H1 (cell line): ENCODE measurements at regions not wholly inside any gene's neighbourhood (a gene's known extent, or its start where the extent isn't known, plus 50 kb on each side); places are given as distances from the start of the nearest gene placed in this dataset.

Experiments used
- CTCF ChIA-PET: fragments of 300-600 bp; sonication (Branson Sonifier 250); formaldehyde crosslinking; loops from one replicate; lab custom pipeline; 2021; ENCODE audit not compliant: partially characterized antibody; lab: Charles Lee
- POLR2A ChIA-PET: fragments of 300-600 bp; sonication (Branson Sonifier 250); formaldehyde crosslinking; loops from one replicate; lab custom pipeline; 2021; ENCODE audit warnings: inconsistent platforms; ENCODE audit not compliant: partially characterized antibody; lab: Charles Lee
- DNase-seq, 2 experiments: peaks; one replicate each; pipeline versions ENCODE4 v3.0.0 to v3.0.0-alpha.2; 2010 to 2022; ENCODE audit warnings: low spot score in 2 of 2, low read depth in 1 of 2, mixed read lengths in 1 of 2
- FAIRE-seq: peaks from 2 replicates; lab custom pipeline; 2011; peaks lifted over from hg19 to GRCh38; lab: Jason Lieb, UNC
- H2AFZ ChIP-seq: 2 replicates; pipeline ENCODE4 v1.8.1; 2012; ENCODE audit warnings: low read length, inconsistent platforms
- H2AK5ac ChIP-seq: 2 replicates; pipeline ENCODE4 v1.6.1; 2013; ENCODE audit warnings: low read depth, low read length
- H2BK120ac ChIP-seq: replicated peaks from 2 replicates; pipeline ENCODE3; 2013; ENCODE audit warnings: low read depth, low read length, inconsistent platforms
- H2BK12ac ChIP-seq: 2 replicates; pipeline ENCODE4 v1.6.1; 2013; ENCODE audit warnings: low read depth, low read length
- H2BK15ac ChIP-seq: 2 replicates; pipeline ENCODE4 v1.6.1; 2013; ENCODE audit warnings: low read length
- H2BK20ac ChIP-seq: 2 replicates; pipeline ENCODE4 v1.6.1; 2013; ENCODE audit warnings: low read length
- H2BK5ac ChIP-seq: 2 replicates; pipeline ENCODE4 v1.6.1; 2013; ENCODE audit warnings: low read depth, low read length
- H3K14ac ChIP-seq: 2 replicates; pipeline ENCODE4 v1.6.1; 2013; ENCODE audit warnings: inconsistent platforms; ENCODE audit not compliant: insufficient read length
- H3K18ac ChIP-seq: 2 replicates; pipeline ENCODE4 v1.6.1; 2013; ENCODE audit warnings: low read length; ENCODE audit errors: extremely low read depth
- H3K23ac ChIP-seq: 2 replicates; pipeline ENCODE4 v1.6.1; 2013; ENCODE audit warnings: inconsistent platforms; ENCODE audit not compliant: insufficient read length
- H3K23me2 ChIP-seq: 2 replicates; pipeline ENCODE4 v1.6.1; 2013; ENCODE audit warnings: low read depth, low read length
- H3K27ac ChIP-seq: 2 replicates; pipeline ENCODE4 v1.6.1; 2011; ENCODE audit warnings: low read depth, low read length, inconsistent platforms
- H3K27me3 ChIP-seq, 4 experiments: replicated peaks in 1 of 4; 1 replicate in 1 of 4; 2 replicates in 3 of 4; pipeline versions ENCODE4 v1.6.1 to v1.8.1; 2011 to 2013; ENCODE audit warnings: low read length in 3 of 4, mild to moderate bottlenecking in 3 of 4, inconsistent platforms in 2 of 4, mixed read lengths in 2 of 4, moderate library complexity in 1 of 4; ENCODE audit not compliant: control insufficient read depth in 3 of 4, insufficient read depth in 3 of 4; ENCODE audit errors: extremely low read depth in 1 of 4
- H3K36me3 ChIP-seq, 4 experiments: 2 replicates each; pipeline versions ENCODE4 v1.6.1 to v1.8.1; 2011 to 2013; ENCODE audit warnings: mild to moderate bottlenecking in 4 of 4, low read length in 3 of 4, moderate library complexity in 2 of 4, control low read depth in 1 of 4, inconsistent platforms in 1 of 4; ENCODE audit not compliant: insufficient read depth in 4 of 4, control insufficient read depth in 2 of 4
- H3K4ac ChIP-seq: replicated peaks from 2 replicates; pipeline ENCODE3; 2013; ENCODE audit warnings: low read length, low read depth, mixed read lengths, inconsistent platforms; ENCODE audit not compliant: insufficient read length
- H3K4me1 ChIP-seq, 4 experiments: replicated peaks in 1 of 4; 1 replicate in 1 of 4; 2 replicates in 3 of 4; pipeline versions ENCODE4 v1.6.1 to v1.8.1; 2011 to 2013; ENCODE audit warnings: low read length in 3 of 4, inconsistent platforms in 2 of 4, mixed read lengths in 1 of 4; ENCODE audit not compliant: insufficient read depth in 4 of 4, control insufficient read depth in 3 of 4
- H3K4me2 ChIP-seq, 2 experiments: 2 replicates each; pipeline versions ENCODE4 v1.6.1 to v1.8.1; 2011 to 2013; ENCODE audit warnings: low read depth in 2 of 2, low read length in 2 of 2, control low read depth in 1 of 2, inconsistent platforms in 1 of 2, mild to moderate bottlenecking in 1 of 2; ENCODE audit not compliant: insufficient read depth in 1 of 2
- H3K4me3 ChIP-seq, 4 experiments: fragments of 200-600, 300-600 bp in 1 of 4; sonication (generic), shearing (Covaris generic), sonication (Bioruptor Twin) in 1 of 4; 2 replicates each; pipeline versions ENCODE4 v1.5.1 to v1.8.1; 2011 to 2016; ENCODE audit warnings: low read length in 4 of 4, low read depth in 3 of 4, control low read depth in 2 of 4, inconsistent platforms in 2 of 4, mild to moderate bottlenecking in 2 of 4, mixed read lengths in 1 of 4, moderate library complexity in 1 of 4; ENCODE audit not compliant: insufficient read depth in 2 of 4; ENCODE audit errors: extremely low read depth in 1 of 4
- H3K56ac ChIP-seq: replicated peaks from 2 replicates; pipeline ENCODE3; 2013; ENCODE audit warnings: low read depth, mild to moderate bottlenecking, mixed read lengths, low read length, inconsistent platforms; ENCODE audit not compliant: insufficient read length
- H3K79me1 ChIP-seq: 2 replicates; pipeline ENCODE4 v1.6.1; 2013; ENCODE audit warnings: low read depth, low read length, control low read depth
- H3K79me2 ChIP-seq, 2 experiments: 2 replicates each; pipeline versions ENCODE4 v1.6.1 to v1.8.1; 2012 to 2013; ENCODE audit warnings: low read length in 2 of 2, mild to moderate bottlenecking in 2 of 2, inconsistent platforms in 1 of 2; ENCODE audit not compliant: insufficient read depth in 2 of 2, control insufficient read depth in 1 of 2
- H3K9ac ChIP-seq, 4 experiments: replicated peaks in 1 of 4; 1 replicate in 1 of 4; 2 replicates in 3 of 4; pipeline versions ENCODE4 v1.6.1 to v1.8.1; 2011 to 2013; ENCODE audit warnings: low read depth in 3 of 4, low read length in 3 of 4, control low read depth in 2 of 4, mild to moderate bottlenecking in 2 of 4, moderate library complexity in 2 of 4, inconsistent platforms in 1 of 4; ENCODE audit errors: extremely low read depth in 1 of 4
- H3K9me3 ChIP-seq, 2 experiments: 2 replicates each; pipeline versions ENCODE4 v1.6.1 to v1.8.1; 2012 to 2013; ENCODE audit warnings: mild to moderate bottlenecking in 2 of 2, moderate library complexity in 2 of 2, control low read depth in 1 of 2, inconsistent platforms in 1 of 2, low read depth in 1 of 2, low read length in 1 of 2, mixed read lengths in 1 of 2; ENCODE audit not compliant: insufficient read depth in 2 of 2
- H4K20me1 ChIP-seq, 2 experiments: replicated peaks in 1 of 2; 2 replicates each; pipeline versions ENCODE3 to v1.8.1; 2011 to 2013; ENCODE audit warnings: inconsistent platforms in 2 of 2, low read length in 2 of 2, mild to moderate bottlenecking in 1 of 2; ENCODE audit not compliant: insufficient read depth in 2 of 2, control insufficient read depth in 1 of 2
- H4K5ac ChIP-seq: 2 replicates; pipeline ENCODE4 v1.6.1; 2013; ENCODE audit warnings: low read length, low read depth, mixed read lengths, inconsistent platforms; ENCODE audit not compliant: insufficient read length
- H4K8ac ChIP-seq: 2 replicates; pipeline ENCODE4 v1.8.0; 2013; ENCODE audit warnings: mild to moderate bottlenecking, moderate library complexity, low read length, inconsistent platforms; ENCODE audit not compliant: insufficient read depth; ENCODE audit errors: extremely low read depth
- H4K91ac ChIP-seq: replicated peaks from 2 replicates; pipeline ENCODE3; 2013; ENCODE audit warnings: low read length, mixed read lengths, inconsistent platforms; ENCODE audit not compliant: insufficient read length
- CHD2 ChIP-seq: IDR thresholded peaks from 2 replicates; pipeline ENCODE4 v1.6.1; 2012; ENCODE audit warnings: low read length, improper control_type of control experiment
- HDAC2 ChIP-seq, 2 experiments: fragments of 300-600 bp in 1 of 2; sonication (generic) in 1 of 2; IDR thresholded peaks; 2 replicates each; pipeline ENCODE4 v1.6.1; 2011 to 2012; ENCODE audit warnings: low read depth in 2 of 2, low read length in 2 of 2, mild to moderate bottlenecking in 2 of 2, moderate library complexity in 2 of 2, borderline replicate concordance in 1 of 2, inconsistent platforms in 1 of 2
- WGBS, 2 experiments: shearing (Covaris generic) in 1 of 2; methylation state at CpG; one replicate each; pipeline versions ENCODE4 v1.1.6 to v1.1.7; 2013 to 2015; ENCODE audit warnings: low lambda C conversion rate in 2 of 2, mixed read lengths in 2 of 2, inconsistent platforms in 1 of 2, low coverage in 1 of 2, missing lambda C conversion rate in 1 of 2; ENCODE audit not compliant: insufficient replicate concordance in 2 of 2, insufficient coverage in 1 of 2, insufficient read length in 1 of 2; ENCODE audit errors: extremely low coverage in 1 of 2, missing lambda C conversion rate in 1 of 2; 5-methylcytosine and 5-hydroxymethylcytosine counted together

DNA sequence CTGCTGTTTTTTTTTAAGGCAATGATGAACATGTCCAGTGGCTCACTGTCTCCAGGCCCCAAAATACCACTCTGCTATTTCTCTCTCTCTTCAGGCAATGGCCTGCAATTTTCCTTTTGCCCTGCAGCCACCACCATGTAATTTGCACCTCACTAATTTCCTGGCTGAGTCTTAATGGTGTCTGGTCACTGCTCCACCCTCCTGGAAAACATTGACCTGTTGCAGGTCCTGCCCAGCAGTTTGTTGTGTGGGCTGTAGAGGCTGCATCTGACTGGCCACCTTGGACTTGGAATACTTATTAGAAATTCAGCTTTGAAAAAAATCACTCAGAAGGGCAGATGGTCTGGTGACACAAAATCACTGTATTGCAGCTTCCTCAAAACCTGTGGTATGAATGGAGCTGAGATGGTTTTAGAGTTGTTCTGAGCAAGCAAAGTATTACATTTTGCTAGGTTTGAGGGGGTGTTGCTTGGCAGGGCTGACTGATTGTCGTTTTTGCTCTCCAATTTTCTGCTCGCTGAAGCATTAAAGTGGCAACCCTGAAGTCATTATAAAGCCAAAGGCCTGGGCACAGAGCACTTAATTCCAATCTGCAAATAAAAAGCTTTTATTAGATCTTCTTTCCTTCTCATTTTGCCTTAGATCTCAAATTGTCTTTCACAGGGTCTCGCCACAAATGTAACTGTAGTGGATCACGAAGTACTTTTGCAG, 134.8 kb downstream of the TMEM174 start:
- Histone ChIP-seq H3K4me2 (no peak overlapping the region), H2BK15ac (no peak overlapping the region), H3K56ac (no peak overlapping the region), H2BK120ac (no peak overlapping the region), H3K4me3 (no peak overlapping the region), H3K27me3 (peaks cover 32 to 83% (median 78%) of the 10 kb centered on the region in 4 experiments), H2AFZ (no peak overlapping the region), H3K14ac (no peak overlapping the region), H4K5ac (no peak overlapping the region), H2BK20ac (no peak overlapping the region), H3K23ac (no peak overlapping the region), H3K23me2 (peaks cover 9% of the 10 kb centered on the region), H3K4ac (no peak overlapping the region), H3K27ac (no peak overlapping the region), H4K8ac (no peak overlapping the region), H3K79me1 (no peaks in the 10 kb centered on the region)
- ChIA-PET CTCF (interaction anchor here (0.9 to 6.3 kb wide), 5 partner anchors 12 to 114 kb away, joined by 3 to 53 read pairs (median 4); no protein-coding TSS in a partner anchor), POLR2A (no interaction called here)
- 74% methylated on average over 4 of the region's 4 CpGs; no CpG with 5 or more reads in 1 of the 2 experiments for WGBS, 2 experiments
- no peak for DNase-seq
- TF ChIP-seq HDAC2 (IDR thresholded peaks at IDR 0.05; ENCODE audit: borderline replicate concordance in 1 of 2, low read depth in 2 of 2, low read length in 2 of 2): no peak
- no peak for TF ChIP-seq CHD2
- TF ChIP-seq, all 59 proteins: peak for 0
- Histone ChIP-seq H3K18ac (no peak overlapping the region), H3K36me3 (no peaks in the 10 kb centered on the region), H4K20me1 (peaks cover 0 to 2% of the 10 kb centered on the region in 2 experiments), H2BK12ac (no peak overlapping the region), H2AK5ac (no peak overlapping the region), H3K4me1 (peaks cover 0 to 13% (median 3%) of the 10 kb centered on the region in 4 experiments; a peak in 5 of 7 replicates), H4K91ac (no peak overlapping the region), H3K79me2 (no peaks in the 10 kb centered on the region), H2BK5ac (no peak overlapping the region), H3K9me3 (no peaks in the 10 kb centered on the region), H3K9ac (no peak overlapping the region)
- no peak for FAIRE-seq
